ENCODE measurements at regions not wholly inside any gene's neighbourhood (a gene's known extent, or its start where the extent isn't known, plus 50 kb on each side); places are given as distances from the start of the nearest gene placed in this dataset.

GRCh38 chr1:8217809-8218208 is 100.1 kb upstream of the SLC45A1 start:
- Histone ChIP-seq H3K27ac (peak overlapping the region in 1 of 2 donors; percentile 61), H3K36me3 (no peaks in the 10 kb centered on the region), H3K4me3 (peak overlapping the region; percentile 45 to 67), H3K4me1 (peaks cover 0 to 11% of the 10 kb centered on the region in 2 donors), H3K9me3 (no peaks in the 10 kb centered on the region), H3K27me3 (no peaks in the 10 kb centered on the region)
- no peak for TF ChIP-seq CTCF (IDR thresholded peaks at IDR 0.05)
- intact Hi-C loops (cut with DNase I): no loop called here
- DNase-seq (ENCODE audit: low spot score in 2 of 2): no peak

GRCh38 chr1:8217011-8217711 is 100.8 kb upstream of the SLC45A1 start:
- intact Hi-C loops (cut with DNase I): no loop called here
- H3K4me3 ChIP-seq: peak overlapping the region; percentile 45 to 67
- no peaks in the 10 kb centered on the region for H3K9me3 ChIP-seq
- no peak for TF ChIP-seq CTCF (IDR thresholded peaks at IDR 0.05)
- H3K27me3 ChIP-seq: no peaks in the 10 kb centered on the region
- H3K4me1 ChIP-seq: peaks cover 0 to 17% of the 10 kb centered on the region in 2 donors
- H3K36me3 ChIP-seq: no peaks in the 10 kb centered on the region
- DNase-seq (ENCODE audit: low spot score in 2 of 2): no peak
- H3K27ac ChIP-seq: peak overlapping the region; percentile 34 to 61

- Histone ChIP-seq H3K27ac (peak overlapping the region in 1 of 2 donors; percentile 28), H3K27me3 (no peaks in the 10 kb centered on the region), H3K4me1 (peaks cover 0 to 19% of the 10 kb centered on the region in 2 donors), H3K4me3 (no peak overlapping the region), H3K36me3 (no peaks in the 10 kb centered on the region), H3K9me3 (no peaks in the 10 kb centered on the region)
- intact Hi-C loops (cut with DNase I): no loop called here
- no peak for DNase-seq (ENCODE audit: low spot score in 2 of 2)
- no peak for TF ChIP-seq CTCF (IDR thresholded peaks at IDR 0.05)
These were observed 101.9 kb upstream of the SLC45A1 start for GRCh38 chr1:8216005-8216404.

- Histone ChIP-seq H3K36me3 (no peaks in the 10 kb centered on the region), H3K4me1 (peaks cover 0 to 19% of the 10 kb centered on the region in 2 donors), H3K4me3 (no peak overlapping the region), H3K27ac (peak overlapping the region in 1 of 2 donors; percentile 2), H3K9me3 (no peaks in the 10 kb centered on the region), H3K27me3 (no peaks in the 10 kb centered on the region)
- intact Hi-C loops (cut with DNase I): no loop called here
- DNase-seq (ENCODE audit: low spot score in 2 of 2): no peak
- TF ChIP-seq CTCF (IDR thresholded peaks at IDR 0.05): no peak
These were observed 103.3 kb upstream of the SLC45A1 start for GRCh38 chr1:8214501-8215173.

- peaks cover 0 to 19% of the 10 kb centered on the region in 2 donors for H3K4me1 ChIP-seq
- no peaks in the 10 kb centered on the region for H3K36me3 ChIP-seq
- DNase-seq (ENCODE audit: low spot score in 2 of 2): no peak
- no peak overlapping the region for H3K4me3 ChIP-seq
- no peaks in the 10 kb centered on the region for H3K27me3 ChIP-seq
- H3K27ac ChIP-seq: no peak overlapping the region
- H3K9me3 ChIP-seq: no peaks in the 10 kb centered on the region
- no peak for TF ChIP-seq CTCF (IDR thresholded peaks at IDR 0.05)
- intact Hi-C loops (cut with DNase I): no loop called here
These were observed 104.2 kb upstream of the SLC45A1 start for GRCh38 chr1:8213676-8214075.
